SU-DHL-6 (cell line): ENCODE measurements at regions not wholly inside any gene's neighbourhood (a gene's known extent, or its start where the extent isn't known, plus 50 kb on each side); places are given as distances from the start of the nearest gene placed in this dataset.

Experiments
- H2AFZ ChIP-seq: fragments of 200-600 bp; sonication (generic); 2 replicates; pipeline ENCODE4 v1.6.1; 2014; ENCODE audit warnings: low read depth, mild to moderate bottlenecking, moderate library complexity, mixed read lengths, antibody characterized with exemption, low read length; ENCODE audit not compliant: severe bottlenecking
- H3F3A ChIP-seq: fragments of 200-600 bp; shearing (Covaris generic); 2 replicates; pipeline ENCODE4 v1.6.0; 2016; ENCODE audit warnings: antibody characterized with exemption, mild to moderate bottlenecking; ENCODE audit not compliant: insufficient read depth
- H3K27ac ChIP-seq: fragments of 200-600 bp; sonication (generic); 2 replicates; pipeline ENCODE4 v1.5.1; 2016; ENCODE audit warnings: low read depth, mild to moderate bottlenecking, low read length, moderate library complexity, mixed read lengths
- H3K27me3 ChIP-seq: fragments of 200-600 bp; sonication (generic), shearing (Covaris generic); 2 replicates; pipeline ENCODE4 v1.6.0; 2014; ENCODE audit warnings: mild to moderate bottlenecking, low read length
- H3K36me3 ChIP-seq: fragments of 200-600 bp; sonication (generic); 2 replicates; pipeline ENCODE4 v1.6.1; 2014; ENCODE audit warnings: mild to moderate bottlenecking, low read length, mixed read lengths
- H3K4me2 ChIP-seq: fragments of 300-600, 200-600 bp; shearing (Covaris generic), sonication (generic); 2 replicates; pipeline ENCODE4 v1.6.0; 2014; ENCODE audit warnings: low read length, low read depth, mild to moderate bottlenecking; ENCODE audit not compliant: poor library complexity, severe bottlenecking
- H3K4me3 ChIP-seq: fragments of 200-600 bp; sonication (generic); 2 replicates; pipeline ENCODE4 v1.5.1; 2014; ENCODE audit warnings: antibody characterized with exemption, low read length, mild to moderate bottlenecking, mixed read lengths; ENCODE audit not compliant: insufficient read depth, poor library complexity, severe bottlenecking
- H3K79me2 ChIP-seq: fragments of 200-600 bp; sonication (generic); 2 replicates; pipeline ENCODE4 v1.6.1; 2014; ENCODE audit warnings: mild to moderate bottlenecking, low read length, moderate library complexity; ENCODE audit not compliant: insufficient read depth
- H3K9ac ChIP-seq: fragments of 200-600 bp; sonication (generic); 2 replicates; pipeline ENCODE4 v1.7.0; 2014; ENCODE audit warnings: mild to moderate bottlenecking, low read length
- H3K9me2 ChIP-seq: fragments of 200-600 bp; sonication (generic); replicated peaks from 2 replicates; pipeline ENCODE4 v1.6.1; 2014; ENCODE audit warnings: low read length; ENCODE audit not compliant: insufficient read depth
- H3K9me3 ChIP-seq: fragments of 200-600 bp; sonication (generic); 2 replicates; pipeline ENCODE4 v1.6.1; 2014; ENCODE audit warnings: low read length, mixed read lengths; ENCODE audit not compliant: insufficient read depth
- H4K20me1 ChIP-seq: fragments of 200-600 bp; sonication (generic); 2 replicates; pipeline ENCODE4 v1.6.1; 2014; ENCODE audit warnings: low read depth, mild to moderate bottlenecking, antibody characterized with exemption, low read length, moderate library complexity, mixed read lengths
- EZH2phosphoT487 ChIP-seq: fragments of 200-600 bp; sonication (generic), shearing (Covaris generic); conservative IDR thresholded peaks from 2 replicates; pipeline ENCODE4 v1.6.1; 2018; ENCODE audit warnings: mild to moderate bottlenecking, antibody characterized with exemption, low read length, moderate library complexity, mixed read lengths
- TF ChIP-seq, protein P1 (sequence below): fragments of 200-600 bp; sonication (generic); IDR thresholded peaks from one replicate; pipeline ENCODE4 v1.5.1; 2017; ENCODE audit warnings: antibody characterized with exemption, mild to moderate bottlenecking, low read length, moderate library complexity; ENCODE audit not compliant: insufficient read depth, poor library complexity, severe bottlenecking

DNA sequence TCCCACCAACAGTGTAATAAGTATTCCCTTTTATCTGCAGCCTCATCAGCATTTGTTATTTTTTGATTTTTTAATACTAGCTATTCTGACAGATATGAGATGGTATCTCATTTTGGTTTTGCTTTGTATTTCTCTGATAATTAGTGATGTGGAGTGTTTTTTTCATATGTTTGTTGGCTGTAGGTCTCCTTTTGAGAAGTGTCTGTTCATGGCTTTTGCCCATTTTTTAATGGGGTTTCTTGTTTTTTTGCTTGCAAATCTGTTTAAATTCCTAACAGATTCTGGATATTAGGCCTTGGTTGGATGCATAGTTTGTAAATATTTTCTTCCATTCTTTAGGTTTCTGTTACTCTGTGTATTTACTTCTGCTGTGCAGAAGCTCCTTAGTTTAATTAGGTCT lies 445.4 kb upstream of the DAB2 start:
- Histone ChIP-seq H3K9me3 (no peaks in the 10 kb centered on the region), H3F3A (no peaks in the 10 kb centered on the region), H3K9ac (no peak overlapping the region), H3K36me3 (no peaks in the 10 kb centered on the region), H3K4me3 (no peak overlapping the region), H3K27ac (no peak overlapping the region), H3K79me2 (no peaks in the 10 kb centered on the region), H3K4me2 (no peak overlapping the region), H3K9me2 (no peaks in the 10 kb centered on the region), H4K20me1 (no peaks in the 10 kb centered on the region), H2AFZ (no peak overlapping the region), H3K27me3 (no peaks in the 10 kb centered on the region)
- TF ChIP-seq EZH2phosphoT487 = no peak
- TF ChIP-seq, protein P1, sequence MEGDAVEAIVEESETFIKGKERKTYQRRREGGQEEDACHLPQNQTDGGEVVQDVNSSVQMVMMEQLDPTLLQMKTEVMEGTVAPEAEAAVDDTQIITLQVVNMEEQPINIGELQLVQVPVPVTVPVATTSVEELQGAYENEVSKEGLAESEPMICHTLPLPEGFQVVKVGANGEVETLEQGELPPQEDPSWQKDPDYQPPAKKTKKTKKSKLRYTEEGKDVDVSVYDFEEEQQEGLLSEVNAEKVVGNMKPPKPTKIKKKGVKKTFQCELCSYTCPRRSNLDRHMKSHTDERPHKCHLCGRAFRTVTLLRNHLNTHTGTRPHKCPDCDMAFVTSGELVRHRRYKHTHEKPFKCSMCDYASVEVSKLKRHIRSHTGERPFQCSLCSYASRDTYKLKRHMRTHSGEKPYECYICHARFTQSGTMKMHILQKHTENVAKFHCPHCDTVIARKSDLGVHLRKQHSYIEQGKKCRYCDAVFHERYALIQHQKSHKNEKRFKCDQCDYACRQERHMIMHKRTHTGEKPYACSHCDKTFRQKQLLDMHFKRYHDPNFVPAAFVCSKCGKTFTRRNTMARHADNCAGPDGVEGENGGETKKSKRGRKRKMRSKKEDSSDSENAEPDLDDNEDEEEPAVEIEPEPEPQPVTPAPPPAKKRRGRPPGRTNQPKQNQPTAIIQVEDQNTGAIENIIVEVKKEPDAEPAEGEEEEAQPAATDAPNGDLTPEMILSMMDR = no peak

DNA sequence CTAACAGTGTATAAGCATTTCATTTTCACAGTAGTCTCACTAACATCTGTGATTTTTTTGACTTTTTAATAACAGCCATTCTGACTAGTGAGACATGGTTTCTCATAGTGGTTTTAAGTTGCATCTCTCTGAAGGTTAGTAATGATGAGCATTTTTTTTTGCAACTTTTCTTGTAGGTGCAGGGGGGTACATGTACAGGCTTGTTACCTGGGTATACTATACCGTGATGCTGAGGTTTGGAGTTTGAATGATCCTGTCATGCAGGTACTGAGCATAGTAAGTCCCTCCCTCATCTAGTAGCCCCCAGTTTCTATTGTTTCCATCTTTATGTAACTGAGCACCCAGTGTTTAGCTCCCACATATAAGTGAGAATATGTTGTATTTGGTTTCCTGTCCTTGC lies 444.6 kb upstream of the DAB2 start:
- Histone ChIP-seq H4K20me1 (no peaks in the 10 kb centered on the region), H2AFZ (no peak overlapping the region), H3K9ac (no peak overlapping the region), H3K9me3 (no peaks in the 10 kb centered on the region), H3K27me3 (no peaks in the 10 kb centered on the region), H3K36me3 (no peaks in the 10 kb centered on the region), H3K4me2 (no peak overlapping the region), H3K9me2 (no peaks in the 10 kb centered on the region), H3K4me3 (no peak overlapping the region), H3K27ac (no peak overlapping the region), H3K79me2 (no peaks in the 10 kb centered on the region), H3F3A (no peaks in the 10 kb centered on the region)
- no peak for TF ChIP-seq EZH2phosphoT487
- TF ChIP-seq, protein P1 = no peak

DNA sequence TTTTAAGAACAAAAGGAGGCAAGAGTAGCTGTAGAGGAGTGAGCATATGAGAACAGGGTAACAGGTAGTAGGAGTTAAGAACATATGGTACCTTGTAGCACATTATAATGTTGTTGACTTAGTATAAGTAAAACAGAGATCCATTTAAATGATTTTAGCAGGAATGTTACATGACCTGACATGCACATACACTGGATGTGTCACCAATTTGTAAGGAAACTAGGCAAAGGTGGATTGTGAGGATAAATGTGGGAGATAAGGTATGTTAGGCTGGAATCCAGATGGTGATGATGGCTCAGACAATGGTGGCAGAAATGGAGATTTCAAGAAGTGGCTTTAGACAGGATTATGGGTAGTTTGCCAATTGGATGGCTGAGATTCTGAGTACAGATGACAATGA lies 443.1 kb upstream of the DAB2 start:
- Histone ChIP-seq H3K79me2 (no peaks in the 10 kb centered on the region), H3K27me3 (no peaks in the 10 kb centered on the region), H3K4me3 (no peak overlapping the region), H3K9me2 (no peaks in the 10 kb centered on the region), H2AFZ (no peak overlapping the region), H3K36me3 (no peaks in the 10 kb centered on the region), H3K4me2 (no peak overlapping the region), H3K27ac (no peak overlapping the region), H3K9ac (no peak overlapping the region), H3F3A (no peaks in the 10 kb centered on the region), H3K9me3 (no peaks in the 10 kb centered on the region), H4K20me1 (no peaks in the 10 kb centered on the region)
- TF ChIP-seq, protein P1 = no peak
- TF ChIP-seq EZH2phosphoT487 = no peak
